NCI-H524 (cell line): ENCODE measurements at regions not wholly inside any gene's neighbourhood (a gene's known extent, or its start where the extent isn't known, plus 50 kb on each side); places are given as distances from the start of the nearest gene placed in this dataset.

ENCODE experiments used
- DNase-seq, 2 experiments: peaks; one replicate each; lab custom pipeline; 2025; lab: John Stamatoyannopoulos, UW

DNA sequence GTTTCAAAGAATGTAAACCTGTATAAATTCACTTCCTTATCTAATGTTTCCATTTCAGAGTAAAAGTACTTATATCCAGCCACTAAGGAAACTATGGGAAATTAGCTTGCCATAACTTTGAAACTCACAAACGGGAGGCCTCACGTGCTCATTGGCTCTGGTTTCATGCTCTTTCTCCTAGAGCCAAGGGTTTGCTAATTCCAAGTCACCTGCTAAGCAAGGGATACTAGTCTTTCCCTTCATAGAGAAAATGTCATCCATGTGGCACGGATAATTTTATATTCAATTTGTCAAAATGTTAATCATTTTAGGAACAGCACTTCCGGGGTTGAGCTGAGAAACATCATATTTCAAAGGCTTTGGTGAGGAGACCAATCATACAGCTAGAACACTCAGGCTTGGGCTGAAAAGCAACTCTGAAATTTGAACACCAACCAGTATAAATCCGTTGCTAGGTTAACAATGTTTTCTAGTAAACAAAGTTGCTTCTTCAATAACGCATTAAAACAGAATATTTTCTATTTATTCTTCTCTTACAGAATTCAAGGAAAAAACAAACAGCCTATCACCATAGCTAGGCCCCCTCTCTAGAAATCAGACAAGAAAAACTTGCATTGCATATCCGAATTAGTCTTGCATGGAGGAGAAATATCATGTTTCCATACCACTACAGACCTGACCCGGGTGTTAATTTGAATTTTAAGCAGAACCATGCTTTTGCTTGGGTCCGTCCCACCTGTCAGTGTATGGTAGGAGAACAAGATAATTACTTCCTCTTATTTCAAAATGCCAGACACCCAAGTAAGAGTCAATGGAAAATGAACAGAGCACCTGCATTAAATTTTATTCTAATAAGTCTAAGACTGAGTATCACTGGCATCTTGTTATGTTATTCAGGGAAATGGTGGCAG lies 196.1 kb upstream of the ESRRG start:
- no peak for DNase-seq

DNA sequence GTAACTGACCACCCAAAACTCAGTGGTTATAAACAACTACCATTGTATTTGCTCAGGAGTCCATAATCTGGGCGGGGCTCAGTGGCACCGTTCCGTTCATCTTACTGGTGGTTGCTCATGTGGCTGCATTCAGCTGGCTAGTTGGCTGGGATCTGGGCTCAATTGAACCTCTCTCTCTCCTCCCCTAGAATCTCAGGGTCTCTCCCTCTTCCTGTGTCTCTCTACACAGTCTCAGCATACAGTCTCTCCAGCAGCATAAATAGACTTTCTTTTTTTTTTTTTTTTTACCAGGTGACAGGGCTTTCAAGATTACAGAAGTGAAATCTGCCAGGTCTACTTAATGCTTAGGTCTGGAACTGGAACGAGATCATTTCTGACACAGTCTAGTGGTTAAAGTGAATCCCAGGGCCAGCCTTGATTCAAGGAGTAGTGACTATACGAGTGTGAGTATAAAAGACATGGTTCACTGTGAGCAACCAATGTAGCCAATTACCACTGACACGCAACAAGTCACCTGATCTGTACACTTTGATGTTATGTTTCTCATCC lies 193.7 kb upstream of the ESRRG start:
- no peak for DNase-seq

DNA sequence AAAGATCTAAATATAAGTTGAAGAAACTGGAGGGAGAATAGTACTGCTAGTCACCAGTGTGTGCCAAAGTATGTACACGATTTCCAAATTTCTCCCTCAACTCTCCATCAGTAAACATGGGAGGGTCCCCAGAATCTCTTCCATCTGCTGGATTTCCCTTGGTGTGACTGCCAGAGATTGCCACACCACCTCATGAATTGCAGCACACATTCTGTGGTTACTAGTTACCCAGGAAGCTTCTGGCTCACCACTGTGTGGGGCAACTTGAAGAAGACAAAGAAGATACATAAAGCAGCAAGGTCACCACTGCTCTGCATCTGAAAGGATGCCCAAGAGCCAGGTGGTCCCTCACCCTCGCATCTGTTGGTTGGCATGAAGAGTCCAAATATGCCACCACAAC lies 191.7 kb upstream of the ESRRG start:
- no peak for DNase-seq

- no peak for DNase-seq
Measured at GRCh38 chr1:216913976-216914375, 190.7 kb upstream of the ESRRG start.

- no peak for DNase-seq
Measured at GRCh38 chr1:216910081-216910840, 187.0 kb upstream of the ESRRG start.

- DNase-seq, result no peak
Measured at GRCh38 chr1:216908126-216908525, 184.9 kb upstream of the ESRRG start.

- DNase-seq, result peak in 1 of 2 experiments; percentile 2
Measured at GRCh38 chr1:216907100-216907499, 183.9 kb upstream of the ESRRG start.

- DNase-seq, result no peak
Measured at GRCh38 chr1:216905781-216906180, 182.6 kb upstream of the ESRRG start.

DNA sequence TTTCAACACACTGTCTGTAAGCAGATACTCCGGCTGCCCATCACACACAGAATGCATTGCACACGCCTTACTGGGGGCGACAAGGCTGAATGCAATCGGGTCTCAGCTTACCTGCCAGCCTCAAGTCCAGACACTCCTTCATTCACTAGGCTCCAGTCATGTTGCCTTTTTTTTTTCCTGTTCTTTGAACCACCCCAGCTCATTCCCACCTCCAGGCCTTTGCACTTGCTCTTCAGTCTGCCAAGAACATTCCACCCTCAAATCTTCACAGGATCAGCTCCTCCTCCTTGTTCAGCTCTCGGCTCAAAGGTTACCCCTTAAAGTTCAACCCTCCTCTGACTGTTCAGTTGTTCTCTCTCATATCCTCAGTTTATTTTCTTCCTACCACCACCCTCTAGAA lies 181.9 kb upstream of the ESRRG start:
- no peak for DNase-seq

GRCh38 chr1:216904471-216904870 lies 181.2 kb upstream of the ESRRG start:
- no peak for DNase-seq

DNA sequence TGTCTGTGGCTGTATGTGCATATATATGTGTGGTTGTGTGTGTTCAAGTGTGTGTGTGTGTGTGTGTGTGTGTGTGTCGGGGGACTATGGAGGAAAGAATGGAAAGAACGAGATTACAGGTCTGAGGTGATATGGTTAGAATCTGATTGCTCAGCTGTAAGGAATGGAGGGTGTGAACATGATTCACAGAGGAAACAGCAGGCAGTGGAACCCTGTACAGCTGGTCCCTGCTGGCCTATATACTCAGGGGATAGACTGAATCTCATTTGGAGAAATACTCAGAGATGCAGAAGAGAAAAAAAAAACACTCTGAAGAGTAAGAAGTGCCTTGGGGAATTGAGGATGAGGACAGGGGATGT lies 180.1 kb upstream of the ESRRG start:
- peak in 1 of 2 experiments; percentile 12 for DNase-seq

- no peak for DNase-seq
Measured at GRCh38 chr1:216902669-216903381, 179.6 kb upstream of the ESRRG start.

DNA sequence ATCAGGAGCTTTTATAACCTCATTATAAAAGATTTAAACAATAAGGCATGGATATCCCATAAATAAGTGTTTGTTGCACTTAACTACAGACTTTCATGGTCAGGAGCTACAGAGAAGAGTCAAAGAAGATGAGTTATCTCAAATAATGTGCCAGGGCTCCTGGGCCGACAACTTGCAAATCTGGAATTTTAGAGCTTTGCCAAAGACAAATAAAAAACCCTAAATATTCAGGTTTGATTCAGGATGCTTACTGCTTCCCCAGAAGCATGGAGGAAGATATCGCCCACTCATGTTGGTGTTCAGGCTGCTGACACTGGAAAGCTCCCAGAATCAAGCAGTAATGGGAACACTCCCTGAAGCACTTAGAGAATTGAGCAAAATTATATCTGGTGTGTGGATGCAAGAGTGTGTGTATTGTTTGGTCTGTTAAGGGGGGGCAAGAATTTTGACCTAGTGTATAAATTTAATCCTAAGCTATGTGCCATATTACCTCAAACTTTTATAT lies 176.9 kb upstream of the ESRRG start:
- no peak for DNase-seq

GRCh38 chr1:216898801-216899200 lies 175.6 kb upstream of the ESRRG start:
- DNase-seq, result no peak

- peak in 1 of 2 experiments; percentile 30 for DNase-seq
Measured at GRCh38 chr1:216896146-216896545, 172.9 kb upstream of the ESRRG start.

DNA sequence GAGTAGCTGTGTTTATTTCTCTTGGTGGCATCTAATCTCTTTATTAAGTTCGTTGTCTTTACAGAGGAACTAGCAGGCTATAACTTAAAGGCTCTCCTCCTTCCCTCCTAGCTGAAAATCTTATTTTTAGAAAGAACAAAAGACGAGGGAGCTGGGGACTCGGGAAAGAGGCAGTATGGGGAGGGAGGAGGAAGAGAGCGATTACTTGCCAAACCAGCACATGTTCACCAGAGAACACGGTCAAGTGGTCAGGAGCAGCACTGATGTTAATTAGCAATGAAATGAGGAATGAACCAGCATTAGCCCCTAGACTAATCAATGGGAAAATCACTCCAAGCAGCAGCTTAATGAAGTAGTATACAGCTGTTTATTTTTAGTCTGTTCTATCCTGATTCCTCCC lies 171.3 kb upstream of the ESRRG start:
- no peak for DNase-seq

GRCh38 chr1:216892581-216893160 lies 169.4 kb upstream of the ESRRG start:
- no peak for DNase-seq

DNA sequence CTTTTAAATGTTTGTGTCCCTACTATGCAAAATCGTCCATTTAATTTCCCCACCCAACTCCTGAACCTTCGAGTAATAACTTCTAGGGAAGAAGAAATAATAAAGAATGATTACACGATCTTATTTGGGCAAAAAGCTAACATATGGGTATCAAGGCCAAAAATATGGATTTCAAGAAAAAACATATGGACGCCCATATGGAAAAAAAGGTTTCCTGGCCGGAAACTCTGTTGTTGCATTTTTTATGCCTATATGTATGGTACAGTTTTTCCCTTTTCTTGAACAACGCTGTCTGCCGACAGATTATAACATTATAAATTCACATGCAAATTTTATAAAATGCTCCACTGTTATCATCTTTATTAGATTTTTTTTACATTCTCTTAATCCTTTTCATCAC lies 167.6 kb upstream of the ESRRG start:
- DNase-seq, result no peak

DNA sequence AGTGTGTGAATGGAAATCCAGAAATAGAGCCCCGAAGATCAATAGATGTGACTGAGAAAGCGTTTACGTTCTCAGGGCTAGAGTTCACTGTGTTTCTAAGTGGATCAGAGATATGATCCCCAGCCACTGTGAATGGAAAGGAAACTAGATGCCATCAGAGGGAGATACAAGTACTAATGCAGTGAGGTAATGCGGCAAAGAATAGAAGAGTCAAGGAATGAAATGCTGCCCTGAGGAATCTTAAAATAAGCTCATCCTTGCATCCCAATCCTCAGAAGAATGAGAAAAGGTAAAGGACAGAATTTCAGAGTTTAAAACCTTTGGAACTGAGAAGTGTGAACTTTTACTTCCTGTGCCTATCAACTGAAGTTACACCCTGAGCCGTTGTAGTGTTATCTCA lies 165.5 kb upstream of the ESRRG start:
- DNase-seq, result no peak

- DNase-seq, result no peak
Measured at GRCh38 chr1:216887032-216887431, 163.8 kb upstream of the ESRRG start.

DNA sequence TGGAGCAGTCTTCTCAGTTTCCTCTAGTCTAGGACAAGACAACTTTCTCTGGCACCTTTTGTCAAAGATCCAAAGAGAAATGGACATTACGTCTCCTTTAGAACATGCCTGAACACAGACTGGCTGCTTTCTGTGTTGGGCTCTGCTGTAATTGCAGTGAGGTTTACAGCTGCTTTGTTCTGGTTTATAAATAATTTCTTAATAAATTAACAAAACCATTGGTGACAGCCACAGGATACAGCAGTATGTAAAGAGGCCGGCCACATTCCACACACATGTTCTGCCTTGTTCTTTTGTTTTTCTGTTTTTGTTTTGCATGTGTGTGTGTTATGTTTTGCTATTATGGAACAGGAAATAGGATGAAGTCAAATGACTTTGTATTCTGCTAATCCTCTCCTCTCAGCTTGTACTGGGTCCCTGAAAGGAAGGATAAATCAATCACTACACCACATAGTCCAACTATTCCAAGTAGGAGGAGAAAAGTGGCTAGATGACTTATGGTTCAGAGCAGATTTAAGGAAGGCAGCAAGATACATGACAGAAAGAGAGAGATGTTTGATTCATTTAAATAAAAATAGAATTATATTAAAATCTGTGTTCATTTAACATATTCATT lies 161.5 kb upstream of the ESRRG start:
- no peak for DNase-seq
